ENCODE measurements at regions not wholly inside any gene's neighbourhood (a gene's known extent, or its start where the extent isn't known, plus 50 kb on each side); places are given as distances from the start of the nearest gene placed in this dataset.

- DNase-seq, result peak; percentile 50
- intact Hi-C loops (cut with DNase I), result no loop called here
- ATAC-seq (ENCODE audit: poor library complexity), result peak; percentile 94
These were observed 225.6 kb upstream of the IGFBP3 start for GRCh38 chr7:46146454-46147255.

GRCh38 chr7:46145412-46145811 is 224.3 kb upstream of the IGFBP3 start:
- ATAC-seq (ENCODE audit: poor library complexity) (peak; percentile 84), DNase-seq (no peak)
- intact Hi-C loops (cut with DNase I), result no loop called here

- intact Hi-C loops (cut with DNase I), result no loop called here
- DNase-seq (no peak), ATAC-seq (ENCODE audit: poor library complexity) (no peak)
These were observed 223.2 kb upstream of the IGFBP3 start for GRCh38 chr7:46143949-46144917.

- no peak for DNase-seq
- no peak for ATAC-seq (ENCODE audit: poor library complexity)
- intact Hi-C loops (cut with DNase I), result no loop called here
These were observed 222.3 kb upstream of the IGFBP3 start for GRCh38 chr7:46143421-46143820.

- DNase-seq (no peak), ATAC-seq (ENCODE audit: poor library complexity) (no peak)
- intact Hi-C loops (cut with DNase I), result no loop called here
These were observed 218.0 kb upstream of the IGFBP3 start for GRCh38 chr7:46139079-46139478.

GRCh38 chr7:46137725-46138124 is 216.7 kb upstream of the IGFBP3 start:
- ATAC-seq (ENCODE audit: poor library complexity), result no peak
- intact Hi-C loops (cut with DNase I), result no loop called here
- DNase-seq, result no peak

- ATAC-seq (ENCODE audit: poor library complexity) (no peak), DNase-seq (no peak)
- intact Hi-C loops (cut with DNase I), result no loop called here
These were observed 214.5 kb upstream of the IGFBP3 start for GRCh38 chr7:46135557-46135956.

GRCh38 chr7:46134795-46135194 is 213.7 kb upstream of the IGFBP3 start:
- ATAC-seq (ENCODE audit: poor library complexity) (no peak), DNase-seq (no peak)
- intact Hi-C loops (cut with DNase I), result no loop called here

GRCh38 chr7:46134385-46134784 is 213.3 kb upstream of the IGFBP3 start:
- intact Hi-C loops (cut with DNase I), result no loop called here
- DNase-seq, result no peak
- ATAC-seq (ENCODE audit: poor library complexity), result no peak

- intact Hi-C loops (cut with DNase I), result no loop called here
- no peak for DNase-seq
- no peak for ATAC-seq (ENCODE audit: poor library complexity)
These were observed 212.7 kb upstream of the IGFBP3 start for GRCh38 chr7:46133751-46134150.

- intact Hi-C loops (cut with DNase I), result no loop called here
- no peak for DNase-seq
- ATAC-seq (ENCODE audit: poor library complexity), result no peak
These were observed 212.0 kb upstream of the IGFBP3 start for GRCh38 chr7:46133072-46133471.

- intact Hi-C loops (cut with DNase I), result no loop called here
- ATAC-seq (ENCODE audit: poor library complexity), result no peak
- DNase-seq, result no peak
These were observed 211.1 kb upstream of the IGFBP3 start for GRCh38 chr7:46131916-46132795.

- no peak for DNase-seq
- intact Hi-C loops (cut with DNase I), result no loop called here
- ATAC-seq (ENCODE audit: poor library complexity), result no peak
These were observed 208.8 kb upstream of the IGFBP3 start for GRCh38 chr7:46129831-46130230.

- ATAC-seq (ENCODE audit: poor library complexity), result no peak
- intact Hi-C loops (cut with DNase I), result no loop called here
These were observed 206.7 kb upstream of the IGFBP3 start for GRCh38 chr7:46127814-46128213.

GRCh38 chr7:46126675-46127300 is 205.7 kb upstream of the IGFBP3 start:
- ATAC-seq (ENCODE audit: poor library complexity), result no peak
- no peak for DNase-seq
- intact Hi-C loops (cut with DNase I), result no loop called here

More at GRCh38 chr7:46127814-46128213, 206.7 kb upstream of the IGFBP3 start:
- no peak for DNase-seq

- intact Hi-C loops (cut with DNase I), result no loop called here
- no peak for DNase-seq
- ATAC-seq (ENCODE audit: poor library complexity), result no peak
These were observed 202.8 kb upstream of the IGFBP3 start for GRCh38 chr7:46123756-46124343.

GRCh38 chr7:46115410-46115809 is 194.3 kb upstream of the IGFBP3 start:
- intact Hi-C loops (cut with DNase I), result no loop called here
- DNase-seq (no peak), ATAC-seq (ENCODE audit: poor library complexity) (no peak)

GRCh38 chr7:46109437-46109836 is 188.4 kb upstream of the IGFBP3 start:
- ATAC-seq (ENCODE audit: poor library complexity) (no peak), DNase-seq (no peak)
- intact Hi-C loops (cut with DNase I), result no loop called here
